Tibial nerve (tissue), 4 donors: ENCODE measurements at regions not wholly inside any gene's neighbourhood (a gene's known extent, or its start where the extent isn't known, plus 50 kb on each side); places are given as distances from the start of the nearest gene placed in this dataset.

Experiments used
- DNase-seq, 2 donors: peaks; one replicate each; pipeline ENCODE4 v3.0.0-alpha.2; 2019; ENCODE audit warnings: low spot score in 2 of 2
- H3K27ac ChIP-seq, 4 donors: fragments of 200-600 bp; sonication (generic) in 3 of 4; one replicate each; pipeline ENCODE4 v1.5.1; 2017 to 2019; ENCODE audit warnings: mild to moderate bottlenecking in 1 of 4
- H3K27me3 ChIP-seq, 2 donors: fragments of 200-600 bp; sonication (generic) in 1 of 2; one replicate each; pipeline versions ENCODE4 v1.5.1 to v1.6.0; 2017 to 2019
- H3K36me3 ChIP-seq, 3 donors: fragments of 200-600 bp; sonication (generic); one replicate each; pipeline ENCODE4 v1.5.1; 2018 to 2019
- H3K4me1 ChIP-seq, 4 donors: fragments of 200-600 bp; sonication (generic) in 3 of 4; one replicate each; pipeline ENCODE4 v1.5.1; 2017 to 2019
- H3K4me3 ChIP-seq, 4 donors: fragments of 200-600 bp; sonication (generic) in 3 of 4; one replicate each; pipeline ENCODE4 v1.5.1; 2017 to 2019; ENCODE audit warnings: mild to moderate bottlenecking in 1 of 4, moderate library complexity in 1 of 4
- H3K9me3 ChIP-seq, 4 donors: fragments of 200-600 bp; sonication (generic) in 3 of 4; one replicate each; pipeline ENCODE4 v1.5.1; 2017 to 2019
- CTCF ChIP-seq, 5 experiments: fragments of 200-600 bp in 3 of 5; fragments of 450-650 bp in 2 of 5; sonication (generic) in 3 of 5; IDR thresholded peaks; one replicate each; pipeline ENCODE4 v1.5.1; 2016 to 2019; ENCODE audit warnings: antibody characterized with exemption in 5 of 5, mild to moderate bottlenecking in 3 of 5, moderate library complexity in 2 of 5
- EP300 ChIP-seq, 2 donors: sonication (generic); formaldehyde crosslinking; IDR thresholded peaks; one replicate each; pipeline ENCODE4 v1.6.1; 2017; ENCODE audit warnings: antibody characterized with exemption in 2 of 2, mild to moderate bottlenecking in 1 of 2
- POLR2A ChIP-seq, 2 donors: fragments of 450-650 bp; IDR thresholded peaks; one replicate each; pipeline ENCODE4 v1.6.1; 2017; ENCODE audit warnings: antibody characterized with exemption in 2 of 2, mild to moderate bottlenecking in 2 of 2, moderate library complexity in 2 of 2
- WGBS, 2 donors: methylation state at CpG; one replicate each; pipeline ENCODE4 v1.1.5; 2018; 5-methylcytosine and 5-hydroxymethylcytosine counted together

DNA sequence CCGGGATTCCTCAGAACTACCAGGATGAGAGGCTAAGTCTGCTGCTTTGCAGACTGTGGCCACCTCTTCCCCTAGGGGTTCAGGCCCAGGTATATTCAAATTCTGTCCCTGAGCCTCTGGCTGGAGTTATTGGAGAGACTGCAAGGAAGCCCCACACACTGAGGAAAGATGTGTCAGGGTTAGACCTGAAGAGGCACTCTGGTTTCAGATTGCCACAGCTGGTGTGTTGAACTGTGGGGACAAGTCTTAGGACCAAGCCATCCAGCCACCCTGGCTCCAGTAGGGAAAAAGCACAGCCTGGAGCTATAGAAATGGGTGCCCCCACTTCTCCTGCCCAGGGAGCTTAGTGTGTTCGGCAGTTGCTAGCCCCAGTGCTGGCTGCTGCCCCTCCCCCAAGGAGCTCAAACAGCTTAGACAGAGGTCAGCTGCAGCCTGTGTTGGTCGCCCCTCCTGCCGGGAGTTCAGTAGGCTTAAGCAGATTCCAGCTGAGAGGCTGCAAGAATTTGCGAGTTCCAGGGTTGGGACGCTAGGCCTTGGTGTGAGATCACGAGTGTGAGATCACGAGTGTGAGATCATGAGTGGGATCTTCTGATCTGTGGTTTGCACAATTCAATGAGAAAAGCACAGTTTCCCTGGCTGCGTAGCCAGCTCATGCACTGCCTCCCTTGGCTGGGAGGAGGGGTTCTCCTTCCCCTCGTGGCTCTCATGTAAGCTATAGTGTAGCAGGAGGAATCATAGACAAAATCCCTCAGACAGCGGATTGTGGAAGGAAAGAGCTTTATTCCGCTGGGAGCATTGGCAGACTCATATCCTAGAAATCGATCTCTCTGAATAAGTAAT, 552.1 kb upstream of the CHORDC1 start:
- Histone ChIP-seq H3K27ac (no peak overlapping the region), H3K36me3 (no peaks in the 10 kb centered on the region), H3K4me3 (no peak overlapping the region), H3K9me3 (peaks cover 0 to 7% (median 0%) of the 10 kb centered on the region in 4 donors), H3K27me3 (no peaks in the 10 kb centered on the region), H3K4me1 (no peaks in the 10 kb centered on the region)
- no peak for TF ChIP-seq EP300 (IDR thresholded peaks at IDR 0.05)
- TF ChIP-seq POLR2A (IDR thresholded peaks at IDR 0.05), result no peak
- WGBS, 2 donors, result 67 to 81% methylated on average over 13 of the region's 13 CpGs
- no peak for DNase-seq

GRCh38 chr11:90770007-90770406, 547.2 kb upstream of the CHORDC1 start:
- no peak for TF ChIP-seq EP300 (IDR thresholded peaks at IDR 0.05)
- TF ChIP-seq CTCF (IDR thresholded peaks at IDR 0.05), result no peak
- TF ChIP-seq POLR2A (IDR thresholded peaks at IDR 0.05), result no peak
- Histone ChIP-seq H3K4me3 (no peak overlapping the region), H3K27me3 (no peaks in the 10 kb centered on the region), H3K9me3 (peaks cover 0 to 7% (median 0%) of the 10 kb centered on the region in 4 donors), H3K4me1 (no peaks in the 10 kb centered on the region), H3K36me3 (no peaks in the 10 kb centered on the region), H3K27ac (no peak overlapping the region)
- WGBS, 2 donors, result 90 to 100% methylated on average over 1 to 3 of the region's 3 CpGs
- no peak for DNase-seq

GRCh38 chr11:90766121-90766520, 543.3 kb upstream of the CHORDC1 start:
- Histone ChIP-seq H3K9me3 (no peaks in the 10 kb centered on the region), H3K27me3 (no peaks in the 10 kb centered on the region), H3K36me3 (no peaks in the 10 kb centered on the region), H3K4me3 (no peak overlapping the region), H3K27ac (no peak overlapping the region), H3K4me1 (no peaks in the 10 kb centered on the region)
- TF ChIP-seq EP300 (IDR thresholded peaks at IDR 0.05) (no peak), CTCF (IDR thresholded peaks at IDR 0.05) (no peak), POLR2A (IDR thresholded peaks at IDR 0.05) (no peak)
- whole genome bisulfite sequencing, 2 donors, result 69 to 72% methylated on average over 3 of the region's 3 CpGs
- no peak for DNase-seq

DNA sequence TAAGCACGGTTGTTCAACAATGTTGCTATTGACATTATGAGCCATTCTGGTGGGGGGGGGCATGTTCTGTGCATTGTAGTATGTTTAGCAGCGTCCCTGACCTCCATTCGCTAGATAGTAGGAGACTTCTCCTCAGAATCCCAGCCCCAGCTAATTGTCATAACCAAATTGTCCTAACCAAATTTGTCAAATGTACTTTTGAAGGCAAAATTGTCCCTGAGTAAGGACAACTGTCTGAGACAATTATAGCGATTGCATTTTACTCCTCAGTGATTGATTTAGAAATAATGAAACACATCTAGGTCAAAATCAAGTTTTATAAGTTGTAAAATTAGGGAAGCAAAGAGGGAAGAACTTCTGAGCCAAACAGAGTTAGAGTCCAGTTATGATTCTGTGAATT, 541.8 kb upstream of the CHORDC1 start:
- Histone ChIP-seq H3K27me3 (no peaks in the 10 kb centered on the region), H3K27ac (no peak overlapping the region), H3K9me3 (no peaks in the 10 kb centered on the region), H3K4me3 (no peak overlapping the region), H3K4me1 (no peaks in the 10 kb centered on the region), H3K36me3 (no peaks in the 10 kb centered on the region)
- 59 to 85% methylated on average over 4 of the region's 4 CpGs for WGBS, 2 donors
- no peak for TF ChIP-seq POLR2A (IDR thresholded peaks at IDR 0.05)
- TF ChIP-seq EP300 (IDR thresholded peaks at IDR 0.05), result no peak
- no peak for TF ChIP-seq CTCF (IDR thresholded peaks at IDR 0.05)
- DNase-seq, result no peak

- Histone ChIP-seq H3K4me3 (no peak overlapping the region), H3K27me3 (no peaks in the 10 kb centered on the region), H3K27ac (no peak overlapping the region), H3K36me3 (no peaks in the 10 kb centered on the region), H3K4me1 (no peaks in the 10 kb centered on the region), H3K9me3 (no peaks in the 10 kb centered on the region)
- no peak for TF ChIP-seq CTCF (IDR thresholded peaks at IDR 0.05)
- no peak for TF ChIP-seq POLR2A (IDR thresholded peaks at IDR 0.05)
- TF ChIP-seq EP300 (IDR thresholded peaks at IDR 0.05), result no peak
- DNase-seq, result no peak
- 73 to 81% methylated on average over 4 of the region's 4 CpGs for WGBS, 2 donors
Measured at GRCh38 chr11:90757849-90758494, 535.1 kb upstream of the CHORDC1 start.
